ENCODE measurements at regions not wholly inside any gene's neighbourhood (a gene's known extent, or its start where the extent isn't known, plus 50 kb on each side); places are given as distances from the start of the nearest gene placed in this dataset.

DNA sequence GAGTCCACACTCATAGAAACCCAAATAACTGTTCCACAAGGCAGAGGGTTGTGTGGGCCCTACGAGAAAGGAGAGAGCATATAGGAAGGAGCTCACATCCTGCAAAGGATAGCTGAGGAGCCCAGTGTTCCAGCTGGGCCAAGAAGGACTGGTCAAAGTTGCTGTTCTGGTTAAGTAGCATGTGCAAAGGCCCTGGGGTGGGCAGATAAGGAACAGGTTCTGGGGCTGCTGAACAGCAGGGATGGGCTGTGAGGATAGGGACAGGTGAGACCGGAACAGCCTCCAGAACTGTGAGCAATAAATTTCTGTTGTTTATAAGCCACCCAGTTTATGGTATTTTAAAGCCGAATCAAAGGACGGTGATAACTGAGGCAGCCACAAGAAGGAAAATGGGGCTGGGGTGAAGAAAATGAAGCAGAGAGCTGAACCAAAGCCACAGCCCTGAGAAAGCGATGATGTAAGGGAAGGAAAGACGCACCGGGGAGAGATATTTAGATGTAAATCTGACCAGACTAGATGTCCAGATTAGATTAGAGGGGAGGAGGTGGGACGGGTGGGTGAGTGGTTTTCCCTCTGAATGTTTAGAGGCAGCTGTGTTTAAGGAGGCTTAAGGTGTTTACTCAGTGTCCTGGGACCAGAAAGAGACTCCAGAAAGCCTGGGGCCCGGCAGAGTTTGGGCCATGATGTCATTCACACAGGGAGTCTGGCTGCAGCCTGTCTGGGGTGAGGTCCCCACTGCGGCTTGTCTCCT, 180.8 kb upstream of the BCOR start:
- DNase-seq (ENCODE audit: low read depth in 2 of 2) = peak in 1 of 2 donors; percentile 17

GRCh38 chrX:40277672-40278071, 179.9 kb upstream of the BCOR start:
- no peak for DNase-seq (ENCODE audit: low read depth in 2 of 2)

GRCh38 chrX:40273356-40274050, 175.7 kb upstream of the BCOR start:
- DNase-seq (ENCODE audit: low read depth in 2 of 2) = no peak

DNA sequence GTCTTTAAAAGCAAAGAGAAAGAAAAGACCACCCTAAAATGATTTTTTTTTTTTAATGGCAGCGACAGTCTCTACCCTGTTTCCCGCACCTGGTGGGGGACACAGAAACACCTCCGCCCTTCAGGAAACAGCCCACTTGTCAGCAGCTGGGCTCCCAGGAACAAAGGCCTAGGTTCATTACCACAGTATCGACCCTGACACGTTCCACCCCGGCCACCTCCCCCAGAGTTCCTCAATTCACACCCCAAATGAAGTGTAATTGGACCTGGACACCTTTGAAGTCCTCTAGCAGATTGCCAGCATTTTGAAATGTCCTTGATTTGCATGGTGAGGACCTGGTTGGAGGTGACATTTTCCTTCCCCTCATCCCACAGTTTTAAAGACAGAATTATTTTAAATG, 175.0 kb upstream of the BCOR start:
- DNase-seq (ENCODE audit: low read depth in 2 of 2) = no peak

DNA sequence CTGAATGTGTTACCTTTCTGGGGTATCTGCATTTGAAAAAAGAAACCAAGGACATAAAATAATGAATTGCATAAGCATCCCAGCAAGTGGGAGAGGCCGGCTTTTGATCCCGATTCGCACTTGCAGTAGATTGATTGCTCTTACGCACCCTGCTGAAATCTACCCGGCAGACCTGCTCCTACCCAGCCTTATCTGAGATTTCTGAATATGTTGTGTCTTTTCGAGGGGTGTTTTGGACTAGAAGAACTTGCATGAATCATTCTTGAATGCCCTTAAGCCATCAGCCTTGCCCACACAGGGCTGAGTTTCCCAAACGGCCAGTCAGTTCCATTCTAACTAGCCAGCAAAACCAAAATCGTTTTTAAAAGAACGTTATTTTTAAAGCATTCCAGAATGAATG, 174.4 kb upstream of the BCOR start:
- no peak for DNase-seq (ENCODE audit: low read depth in 2 of 2)

DNA sequence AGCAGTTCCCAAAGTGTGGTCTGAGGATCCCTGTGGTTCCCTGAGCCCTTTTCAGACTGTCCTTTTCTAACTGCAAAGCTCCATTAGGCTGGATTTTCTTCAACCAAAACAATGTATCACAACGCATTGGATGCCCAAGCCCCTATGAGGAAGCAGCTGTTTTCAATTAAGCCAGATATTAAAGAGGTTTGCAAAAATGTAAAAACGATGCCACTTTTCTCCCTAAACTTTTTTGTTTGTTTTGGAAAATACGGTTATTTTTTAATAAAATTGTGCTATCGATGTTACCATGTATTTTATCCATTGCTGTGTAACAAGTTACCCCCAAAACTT, 170.4 kb upstream of the BCOR start:
- DNase-seq (ENCODE audit: low read depth in 2 of 2) = no peak

GRCh38 chrX:40267334-40268187, 169.8 kb upstream of the BCOR start:
- no peak for DNase-seq (ENCODE audit: low read depth in 2 of 2)

- DNase-seq (ENCODE audit: low read depth in 2 of 2) = peak in 1 of 2 donors; percentile 16
Measured at GRCh38 chrX:40266490-40267333, 169.0 kb upstream of the BCOR start.

- DNase-seq (ENCODE audit: low read depth in 2 of 2) = no peak
Measured at GRCh38 chrX:40265936-40266335, 168.2 kb upstream of the BCOR start.

DNA sequence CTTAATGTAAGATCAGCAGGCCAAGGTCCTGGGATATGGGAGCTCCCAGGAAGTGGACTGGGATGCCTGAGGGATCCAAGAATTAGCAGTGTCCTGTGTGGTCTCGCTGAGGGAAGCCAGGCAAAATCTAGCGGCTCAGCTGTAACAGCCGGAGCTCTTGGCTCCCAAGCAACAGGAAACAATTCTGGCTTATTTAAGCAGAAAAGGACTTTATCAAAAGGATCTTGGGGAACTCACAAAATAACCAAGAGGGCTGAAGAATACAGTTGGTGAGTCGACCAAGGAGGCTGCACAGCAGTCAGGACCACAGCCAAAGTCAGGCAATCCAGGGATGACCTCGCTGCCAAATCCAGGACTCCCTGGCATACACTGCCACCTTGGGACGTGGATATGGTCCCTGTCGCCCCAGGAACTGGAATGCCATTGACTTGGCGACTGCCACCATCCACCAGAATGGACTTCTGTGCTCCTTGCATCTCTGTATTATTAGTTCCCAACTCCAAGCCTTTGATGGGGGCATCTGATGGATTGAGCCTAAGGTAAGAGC, 165.3 kb upstream of the BCOR start:
- no peak for DNase-seq (ENCODE audit: low read depth in 2 of 2)

DNA sequence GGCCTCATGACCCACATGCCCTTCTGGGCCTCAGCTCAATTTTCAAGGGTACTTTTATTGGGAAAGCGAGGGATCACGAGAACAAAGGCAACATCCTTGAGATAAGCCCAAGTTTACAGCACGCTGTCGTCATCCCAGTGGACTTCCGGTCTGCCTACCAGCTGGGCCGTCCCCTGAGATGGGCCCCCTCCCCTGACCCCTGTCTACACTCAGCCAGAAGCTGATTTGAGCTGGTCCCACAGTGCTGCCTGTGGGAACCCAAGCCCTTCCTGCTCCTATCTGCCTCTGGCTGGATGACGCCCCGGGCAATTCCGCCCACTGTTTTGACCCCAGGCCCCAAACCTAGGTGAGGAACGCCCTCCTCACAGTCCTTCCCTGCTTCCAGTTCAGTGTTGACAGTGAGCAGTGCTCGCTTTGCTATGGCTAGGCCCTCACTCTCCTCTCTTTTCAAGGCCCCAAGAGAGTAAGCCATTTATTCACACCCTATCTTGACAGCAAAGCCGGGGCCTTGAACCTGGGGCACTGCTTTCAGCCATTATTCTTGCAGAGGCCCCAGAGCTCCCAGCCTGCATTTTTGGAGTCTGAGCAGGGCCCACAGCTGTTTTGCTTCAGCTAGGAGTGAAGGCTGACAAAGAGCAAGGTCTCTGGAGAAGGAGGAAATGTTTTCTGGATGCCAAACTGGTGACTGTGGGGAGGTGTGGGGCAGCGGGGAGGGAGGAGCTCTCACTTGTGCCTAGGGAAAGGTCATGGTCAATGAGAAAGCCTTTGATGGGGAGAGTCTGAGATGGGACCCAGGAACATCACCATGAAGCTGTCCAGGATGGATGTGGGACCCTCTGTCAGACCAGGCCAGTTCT, 164.6 kb upstream of the BCOR start:
- no peak for DNase-seq (ENCODE audit: low read depth in 2 of 2)

DNA sequence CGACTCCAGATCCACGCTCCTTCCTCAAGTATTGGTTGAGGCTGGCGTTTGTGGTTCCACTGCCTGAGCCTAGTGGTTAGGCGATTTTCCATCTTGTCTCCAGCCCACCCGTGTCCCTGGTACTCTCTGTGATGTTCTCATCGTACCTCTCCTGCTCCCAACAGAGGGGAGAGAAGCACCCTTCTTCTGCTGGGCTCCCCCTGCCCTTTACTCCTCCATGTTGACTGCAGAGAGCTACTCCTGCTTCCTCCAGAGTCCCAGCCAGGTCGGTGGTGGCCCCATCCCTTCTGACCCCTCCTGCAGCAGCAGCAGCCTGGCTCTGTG, 164.0 kb upstream of the BCOR start:
- no peak for DNase-seq (ENCODE audit: low read depth in 2 of 2)

- no peak for DNase-seq (ENCODE audit: low read depth in 2 of 2)
Measured at GRCh38 chrX:40260146-40260747, 162.5 kb upstream of the BCOR start.

DNA sequence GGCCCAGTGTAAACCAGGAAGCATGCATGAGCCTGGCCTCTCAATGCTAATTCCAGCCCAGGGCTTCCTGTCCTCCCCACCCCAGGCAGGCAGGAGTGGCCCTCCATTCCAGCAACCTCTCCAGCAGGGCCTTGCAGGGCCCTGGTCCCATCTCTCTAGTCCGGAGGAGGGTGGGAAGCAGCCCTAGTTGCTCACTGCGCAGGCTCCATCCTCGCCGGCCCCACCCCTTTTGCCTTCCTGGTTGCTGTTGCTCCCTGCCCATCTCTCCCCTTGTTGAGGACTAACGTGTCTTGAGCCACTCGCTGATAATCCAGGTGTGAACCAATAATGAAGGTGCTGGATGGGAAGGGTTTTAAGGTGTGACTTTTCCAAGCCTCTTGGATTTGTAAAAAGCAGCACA, 161.2 kb upstream of the BCOR start:
- DNase-seq (ENCODE audit: low read depth in 2 of 2) = no peak

DNA sequence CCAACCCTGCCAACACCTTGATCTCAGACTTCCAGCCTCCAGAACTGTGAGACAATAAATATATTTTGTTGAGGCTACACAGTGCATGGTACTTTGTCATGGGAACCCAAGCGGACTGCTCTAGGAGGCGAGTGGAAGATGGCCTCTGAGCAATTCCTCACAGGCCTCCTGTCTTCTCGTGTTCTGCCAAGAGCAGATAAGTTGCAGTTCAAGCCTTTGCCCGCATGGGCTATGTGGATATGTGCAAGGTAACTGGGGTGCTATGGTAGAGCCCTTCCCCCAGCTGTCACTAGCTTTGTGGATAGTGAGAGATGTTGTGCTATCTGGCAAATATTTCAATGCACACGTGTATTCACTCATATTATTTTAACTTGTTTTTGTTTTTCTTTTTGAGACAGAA, 156.0 kb upstream of the BCOR start:
- DNase-seq (ENCODE audit: low read depth in 2 of 2) = no peak

DNA sequence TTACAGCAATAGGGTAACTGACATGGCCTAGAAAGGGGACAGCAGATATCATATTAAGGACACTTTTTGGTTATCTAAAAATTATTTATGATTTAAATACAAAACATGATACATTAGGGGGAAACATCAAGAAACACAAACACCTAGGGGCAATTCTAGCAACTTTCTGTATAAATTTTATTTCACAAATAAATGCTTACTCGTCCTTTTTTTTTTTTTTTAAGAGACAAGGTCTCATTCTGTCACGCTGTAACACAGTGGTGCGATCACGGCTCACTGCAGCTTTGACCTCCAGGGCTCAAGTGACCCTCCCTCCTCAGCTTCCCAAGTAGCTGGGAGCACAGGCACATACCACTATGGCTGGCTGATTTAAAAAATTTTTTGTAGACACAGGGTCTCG, 151.8 kb upstream of the BCOR start:
- no peak for DNase-seq (ENCODE audit: low read depth in 2 of 2)

DNA sequence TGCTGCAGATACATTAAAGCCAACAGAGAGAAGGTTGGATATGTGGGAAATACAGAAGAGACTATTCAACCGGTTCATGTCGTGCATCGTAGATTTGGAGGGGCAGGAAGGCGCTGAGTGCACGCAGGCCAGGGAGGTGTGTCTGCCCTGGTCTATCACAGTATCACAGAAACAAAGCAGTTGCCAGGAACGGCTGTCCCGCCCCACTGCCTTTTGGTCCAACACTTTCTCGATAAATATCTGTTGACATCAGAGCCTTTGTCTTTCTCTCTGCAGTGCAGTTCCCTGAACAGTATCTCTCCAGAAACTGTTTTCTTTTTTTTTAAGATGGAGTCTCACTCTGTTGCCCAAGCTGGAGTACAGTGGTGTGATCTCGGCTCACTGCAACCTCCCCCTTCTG, 151.1 kb upstream of the BCOR start:
- DNase-seq (ENCODE audit: low read depth in 2 of 2) = no peak

GRCh38 chrX:40247848-40248622, 150.3 kb upstream of the BCOR start:
- no peak for DNase-seq (ENCODE audit: low read depth in 2 of 2)

DNA sequence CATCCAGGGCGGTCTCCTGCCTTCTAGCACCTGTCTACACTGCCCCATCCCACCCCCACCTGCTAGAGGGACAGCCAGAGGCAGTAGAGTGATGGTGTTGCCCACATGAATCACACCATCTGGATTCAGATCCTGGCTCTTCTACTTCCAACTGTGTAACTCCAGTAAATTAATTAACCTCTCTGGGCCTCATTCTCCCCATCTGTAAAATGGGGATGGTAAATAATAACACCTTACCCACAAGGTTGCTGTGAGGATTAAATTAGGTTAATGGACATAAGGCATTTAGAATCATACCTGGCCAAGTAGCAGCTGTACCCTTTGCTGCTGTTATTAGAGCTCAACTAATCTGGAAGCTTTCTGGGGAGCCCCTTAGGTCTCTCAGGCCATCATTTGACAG, 149.6 kb upstream of the BCOR start:
- no peak for DNase-seq (ENCODE audit: low read depth in 2 of 2)
